RPMI8226 (cell line): ENCODE measurements at regions not wholly inside any gene's neighbourhood (a gene's known extent, or its start where the extent isn't known, plus 50 kb on each side); places are given as distances from the start of the nearest gene placed in this dataset.
"Not testable (repeated sequence)": the region's sequence is repeated elsewhere in the genome, so short reads cannot be mapped to it uniquely, and the experiment has no call there.

Experiments used
- DNase-seq: peaks from one replicate; pipeline ENCODE4 v3.0.0-alpha.2; 2015

DNA sequence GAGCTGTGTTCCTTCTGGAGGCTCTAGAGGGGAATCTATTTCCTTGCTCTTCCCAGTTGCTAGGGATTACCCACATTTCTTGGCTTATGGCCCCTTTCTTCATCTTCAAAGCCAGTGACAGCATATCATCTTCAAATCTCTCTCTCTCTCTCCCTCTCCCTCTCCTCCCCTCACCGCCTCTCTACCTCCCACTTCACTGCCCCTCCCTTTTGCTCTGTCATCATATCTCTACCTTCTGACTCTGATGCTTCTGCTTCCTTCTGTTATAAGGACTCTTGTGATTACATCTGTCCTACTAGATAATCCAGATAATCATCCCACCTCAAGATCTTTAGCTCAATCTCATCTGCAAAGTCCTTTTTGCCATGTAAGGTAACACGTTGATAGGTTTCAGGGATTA is 93.1 kb upstream of the TEX13D start:
- no peak for DNase-seq

DNA sequence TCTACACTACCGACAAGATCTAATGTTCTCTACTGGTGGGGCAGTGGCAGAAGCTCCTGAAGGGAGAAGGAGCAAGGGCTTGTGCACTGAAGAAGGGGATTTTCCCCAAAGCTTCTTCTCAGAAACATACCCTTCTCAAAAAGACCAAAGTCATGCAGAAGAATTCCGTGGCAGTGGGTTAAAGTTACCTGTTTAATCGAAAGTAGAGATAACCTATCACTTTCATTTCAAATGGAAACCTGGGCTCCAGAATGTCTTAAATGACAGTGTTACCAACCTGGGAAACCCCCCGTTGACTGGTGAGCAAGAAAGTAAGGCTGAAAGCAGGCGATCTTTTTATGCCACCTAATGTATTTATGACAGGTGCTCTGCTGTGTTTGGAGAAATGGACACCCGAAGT is 92.5 kb upstream of the TEX13D start:
- no peak for DNase-seq

DNA sequence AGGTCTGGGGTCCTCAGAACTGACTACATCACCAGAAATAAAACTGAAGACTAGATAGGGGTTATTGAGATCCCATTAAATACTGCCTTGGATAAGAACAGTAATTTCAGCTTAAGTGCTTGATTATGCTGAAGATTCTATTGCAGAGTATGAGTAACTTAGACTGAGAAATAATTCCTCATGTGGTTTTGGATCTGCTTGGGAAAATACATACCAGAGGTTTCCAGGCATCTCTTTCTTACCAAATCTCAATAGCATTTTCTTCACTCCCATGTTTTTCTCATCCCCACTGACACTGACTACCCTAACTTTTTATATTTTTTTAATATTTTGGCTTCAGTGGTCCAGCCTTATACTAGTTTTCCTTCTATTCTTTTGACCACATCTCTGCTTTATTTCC is 92.0 kb upstream of the TEX13D start:
- DNase-seq, result no peak

DNA sequence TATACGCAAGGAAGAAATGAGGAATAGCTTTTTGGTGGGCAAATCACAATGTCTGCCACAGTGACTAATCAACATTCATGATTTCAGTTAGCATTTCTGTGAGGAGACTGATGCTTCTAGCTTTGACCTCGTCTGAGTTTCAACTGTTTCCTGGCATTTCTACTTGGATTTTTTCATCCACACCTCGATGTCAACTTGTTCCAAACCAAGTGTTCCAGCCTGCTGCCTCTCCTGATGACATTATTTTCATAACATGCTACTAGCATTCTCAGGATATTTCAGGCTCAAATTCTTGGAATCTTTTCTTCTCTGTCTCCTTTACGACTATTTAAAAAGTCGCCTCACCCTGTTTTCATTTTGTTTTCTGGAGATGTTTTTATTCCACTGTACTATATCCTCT is 90.3 kb upstream of the TEX13D start:
- no peak for DNase-seq

DNA sequence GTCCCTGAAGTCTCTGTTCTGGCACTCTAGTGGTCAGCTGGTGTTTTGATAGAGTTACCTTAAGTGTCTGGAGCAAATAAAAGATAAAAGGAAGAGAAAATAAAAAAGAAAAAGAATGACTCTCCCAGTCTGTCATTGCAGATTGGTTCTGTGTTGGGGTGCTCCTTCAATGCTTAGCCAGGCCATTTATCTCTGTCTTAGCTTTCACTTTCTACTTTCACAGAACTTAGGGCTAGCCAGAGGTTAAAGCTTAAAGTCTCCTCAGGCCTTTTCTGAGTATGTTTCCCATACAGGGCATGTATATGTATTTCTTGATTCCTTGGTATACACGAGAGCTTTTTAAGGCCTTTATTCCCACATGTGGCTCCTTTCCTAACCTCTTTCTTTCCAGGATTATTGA is 83.1 kb upstream of the TEX13D start:
- DNase-seq, result no peak

DNA sequence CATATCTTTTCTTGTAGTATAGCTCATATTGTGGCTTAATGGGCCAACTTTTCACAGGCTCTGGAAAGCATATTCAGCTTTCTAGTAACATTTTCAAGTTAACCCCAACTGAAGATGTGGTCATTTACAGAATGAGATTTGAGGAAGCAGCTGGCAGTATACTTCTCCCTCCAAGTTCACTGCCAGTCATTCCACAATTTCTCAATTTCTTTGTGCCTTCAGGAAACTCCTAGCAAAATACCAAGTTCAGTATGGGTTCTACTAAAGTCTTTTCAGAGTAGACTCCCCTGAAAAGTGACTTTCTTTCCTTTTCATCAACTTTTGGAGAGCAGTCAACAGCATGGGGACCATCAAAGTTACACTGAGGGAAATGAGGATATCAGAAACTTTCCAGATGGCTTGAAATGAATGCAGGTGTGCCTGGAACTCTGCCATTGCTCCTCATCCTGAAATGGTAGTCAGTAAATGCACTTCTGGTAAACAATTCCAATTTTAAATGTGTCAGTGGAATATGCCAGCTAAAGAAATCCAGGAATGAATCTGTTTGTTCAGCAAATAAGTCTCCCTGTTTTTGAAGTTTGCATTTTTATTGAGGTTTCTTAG is 81.5 kb upstream of the TEX13D start:
- DNase-seq, result no peak

DNA sequence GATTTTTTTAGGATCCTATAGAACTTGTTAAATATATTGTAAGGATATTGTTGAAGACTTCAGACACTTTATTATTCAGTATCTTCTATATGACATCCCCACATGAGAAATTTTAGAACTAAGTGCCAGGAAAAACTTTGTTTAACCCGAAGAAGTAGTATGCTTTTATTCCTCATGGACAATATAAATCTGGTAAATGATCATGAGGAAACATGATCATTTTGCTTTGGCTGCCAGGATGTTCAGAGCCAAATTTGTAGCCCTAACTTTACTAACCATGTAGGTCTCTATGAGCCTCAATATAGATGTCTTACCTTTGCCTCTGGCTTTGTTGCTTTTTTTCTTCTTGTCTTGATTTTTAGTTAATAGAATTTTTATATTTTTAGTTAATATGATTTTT is 77.8 kb upstream of the TEX13D start:
- DNase-seq, result no peak

DNA sequence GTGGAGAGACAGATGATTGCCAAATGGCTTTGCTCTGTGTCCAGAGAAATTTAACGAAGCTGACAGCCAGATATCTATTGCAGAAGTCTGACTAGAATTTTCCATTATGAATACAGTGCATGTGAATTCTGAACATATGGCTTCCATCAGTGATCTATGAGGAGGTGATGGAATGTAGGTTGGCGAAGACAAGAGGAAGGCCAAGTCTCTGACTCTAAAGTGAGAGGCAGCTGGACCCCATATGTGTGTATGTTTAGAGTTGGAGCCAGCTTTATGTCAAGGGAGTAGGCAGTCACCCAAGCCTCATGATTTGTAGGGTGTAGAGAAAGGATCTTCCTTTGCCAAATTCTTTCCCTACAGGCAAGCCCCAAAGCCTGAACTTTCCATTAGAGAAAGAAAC is 76.2 kb upstream of the TEX13D start:
- DNase-seq, result no peak

DNA sequence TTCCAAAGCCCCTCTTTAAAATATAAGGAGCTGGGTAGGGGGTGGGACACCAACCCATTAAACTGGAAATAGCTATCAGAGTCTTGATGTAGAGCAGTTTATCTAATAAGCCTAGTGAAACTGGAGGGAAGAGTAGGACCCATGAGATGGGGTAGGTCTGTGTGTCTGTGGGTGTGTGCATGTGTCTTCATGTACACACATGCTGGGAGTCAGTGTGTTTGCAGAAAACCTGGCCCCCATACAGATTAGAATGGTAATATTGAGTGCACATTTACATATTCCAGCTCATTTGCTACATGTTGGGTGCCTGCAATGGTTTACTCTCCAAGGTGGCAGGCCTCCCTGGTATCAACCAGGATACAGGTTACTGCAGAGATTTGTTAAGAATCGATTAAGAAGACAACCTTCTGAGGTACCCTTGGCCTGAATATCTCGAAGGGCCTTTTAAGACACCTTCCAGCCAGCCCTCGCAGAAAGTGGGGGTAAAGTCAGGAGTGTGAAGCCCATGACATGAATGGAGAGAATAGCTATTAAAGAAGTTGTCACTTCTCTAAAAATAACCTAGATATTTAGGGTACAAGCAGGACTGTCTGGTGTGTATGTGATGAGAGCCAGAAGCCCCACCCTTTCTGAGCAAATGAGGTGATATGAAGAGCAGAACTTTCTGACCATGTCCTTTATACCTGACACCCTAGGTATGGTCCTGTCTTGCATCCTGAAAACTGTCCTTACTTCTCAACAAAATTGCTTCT is 75.7 kb upstream of the TEX13D start:
- DNase-seq, result no peak

DNA sequence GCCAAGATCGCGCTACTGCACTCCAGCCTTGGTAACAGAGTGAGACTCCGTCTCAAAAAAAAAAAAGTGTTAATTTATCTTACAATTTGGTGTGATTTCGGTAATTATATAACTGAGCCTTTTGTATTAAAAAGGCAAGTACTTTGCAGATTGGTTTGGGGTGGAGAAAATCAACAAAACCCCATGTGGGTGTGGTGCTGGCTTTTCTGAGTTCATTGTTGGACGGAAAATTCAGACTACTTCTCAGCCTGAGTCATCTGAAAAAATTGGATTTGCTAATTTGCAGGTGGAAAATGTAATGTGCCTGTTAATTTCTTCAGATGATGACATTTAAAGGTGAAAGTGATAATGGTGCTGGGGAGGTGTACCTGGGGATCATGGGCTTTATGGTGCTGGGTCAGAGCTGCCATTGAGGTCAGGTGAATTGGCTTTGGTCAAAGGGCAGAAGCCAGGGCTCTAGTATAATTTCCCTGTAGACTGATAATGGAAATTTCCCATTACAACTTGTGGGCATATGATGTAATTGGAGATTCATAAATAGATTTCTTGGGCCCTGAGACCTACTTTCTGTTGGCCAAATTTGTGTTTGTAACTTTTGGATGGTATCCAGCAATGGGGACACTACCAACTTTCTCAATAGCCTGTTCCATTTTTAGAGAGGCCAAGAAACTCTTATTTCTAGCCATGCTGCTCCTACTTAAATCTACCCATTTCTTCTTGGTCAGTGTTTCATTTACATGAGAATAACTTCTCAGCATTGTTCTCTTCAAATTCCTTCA is 74.3 kb upstream of the TEX13D start:
- DNase-seq, result no peak

DNA sequence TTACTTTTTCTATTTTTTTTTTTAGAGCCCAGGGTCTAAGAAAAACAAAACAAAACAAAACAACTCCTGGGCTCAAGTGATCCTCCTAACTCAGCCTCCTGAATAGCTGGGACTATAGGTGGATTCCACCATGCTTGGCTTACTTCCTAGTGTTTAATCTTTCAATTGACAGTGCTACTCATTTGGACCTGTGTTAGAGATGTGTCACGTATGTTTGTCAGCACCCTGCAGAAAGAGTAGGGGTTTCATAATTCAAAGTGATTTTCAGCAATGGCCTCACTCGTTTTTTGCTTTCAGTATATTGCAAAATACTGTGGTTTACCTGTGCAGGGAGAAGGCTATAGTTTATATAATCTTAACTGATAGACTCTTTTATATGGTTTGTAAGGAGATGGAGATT is 71.6 kb upstream of the TEX13D start:
- no peak for DNase-seq

DNA sequence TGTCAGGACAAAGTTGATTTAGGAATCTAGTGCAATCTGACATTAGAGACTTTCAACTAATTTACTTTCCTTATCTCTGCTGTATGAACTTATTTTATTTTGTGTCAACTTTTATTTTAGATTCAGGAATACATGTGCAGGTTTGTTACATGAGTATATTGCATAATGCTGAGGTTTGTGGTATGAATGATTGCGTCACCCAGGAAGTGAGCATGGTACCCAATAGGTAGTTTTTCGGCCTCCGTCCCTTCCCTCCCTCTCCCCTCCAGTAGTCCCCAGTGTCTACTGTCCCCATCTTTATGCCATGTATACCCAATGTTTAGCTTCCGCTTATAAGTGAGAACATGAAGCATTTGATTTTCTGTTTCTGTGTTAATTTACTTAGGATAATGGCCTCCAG is 68.7 kb upstream of the TEX13D start:
- DNase-seq, result no peak

DNA sequence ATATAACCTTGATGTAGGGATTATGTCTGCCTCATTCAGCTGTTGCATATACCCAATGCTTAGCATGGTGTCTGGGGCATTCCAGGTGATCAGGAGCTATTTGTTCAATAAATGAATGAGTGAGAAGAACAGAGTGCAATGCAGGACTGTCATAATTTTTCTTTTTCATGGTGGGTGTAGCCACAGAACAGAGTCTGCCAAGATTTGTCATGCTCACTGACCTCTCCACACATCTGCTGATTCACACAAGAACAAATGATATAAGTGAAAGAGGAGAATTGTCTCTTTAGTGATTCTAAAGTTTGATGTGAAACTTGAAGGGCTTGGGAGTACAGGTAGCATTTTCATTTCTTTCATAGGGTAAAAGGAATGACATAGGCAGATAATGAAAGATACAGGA is 64.4 kb upstream of the TEX13D start:
- no peak for DNase-seq

DNA sequence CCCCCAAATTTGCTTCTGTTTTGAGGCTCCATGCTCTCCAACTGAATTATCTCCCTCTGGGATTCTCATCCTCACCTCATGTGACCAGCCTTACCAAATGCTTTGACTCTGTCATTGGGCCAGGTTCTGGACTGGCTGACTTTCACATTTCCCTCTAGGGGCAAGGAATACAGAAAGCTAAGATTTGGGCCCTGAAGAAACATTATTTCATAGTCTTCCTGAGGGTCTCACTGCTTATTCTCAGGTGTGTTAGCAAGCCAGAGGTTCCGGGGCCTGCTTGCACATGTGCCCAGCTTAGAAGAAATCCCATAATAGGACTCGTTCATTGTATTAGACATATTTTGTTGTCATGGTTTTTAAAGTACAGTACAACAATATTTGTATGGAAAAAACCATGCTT is 62.6 kb upstream of the TEX13D start:
- no peak for DNase-seq

DNA sequence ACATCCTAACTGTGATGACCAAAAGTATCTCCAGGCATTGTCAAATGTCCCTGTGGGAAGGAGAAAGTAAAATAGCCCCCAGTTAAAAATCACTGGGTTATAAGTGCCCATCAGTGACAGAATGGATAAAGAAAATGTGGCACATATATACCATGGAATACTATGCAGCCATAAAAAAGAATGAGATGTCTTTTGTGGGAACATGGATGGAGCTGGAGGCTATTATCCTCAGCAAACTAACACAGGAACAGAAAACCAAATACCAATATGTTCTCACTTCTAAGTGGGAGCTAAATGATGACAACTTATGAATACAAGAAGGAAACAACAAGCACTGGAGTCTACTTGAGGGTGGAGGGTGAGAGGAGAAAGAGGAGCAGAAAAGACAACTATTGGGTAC is 60.9 kb upstream of the TEX13D start:
- not testable (repeated sequence) for DNase-seq

DNA sequence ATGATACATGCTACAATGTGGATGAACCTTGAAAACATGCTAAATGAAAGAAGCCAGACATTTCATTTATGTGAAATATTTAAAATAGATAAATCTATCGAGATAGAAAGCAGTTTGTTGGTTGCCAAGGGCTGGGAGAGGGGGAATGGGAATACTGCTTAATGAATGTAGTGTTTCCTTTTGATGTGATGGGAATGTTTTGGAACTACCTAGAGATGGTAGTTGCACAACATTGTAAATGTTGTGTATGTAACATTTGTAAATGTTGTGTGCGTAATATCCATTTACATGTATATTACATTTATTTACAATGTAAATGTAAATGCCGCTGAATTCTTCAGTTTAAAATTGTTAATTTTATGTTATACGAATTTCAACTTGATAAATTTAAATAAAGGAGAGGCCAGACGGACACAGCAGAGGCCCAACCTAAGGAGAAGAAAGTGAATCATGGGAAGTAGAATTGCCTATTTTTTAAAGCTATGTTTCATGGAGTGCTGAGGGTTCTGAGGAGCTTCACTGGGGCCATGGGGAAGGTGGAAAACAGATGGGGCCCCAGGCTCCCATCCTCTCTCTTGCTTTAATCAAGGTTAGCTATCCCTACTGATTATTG is 60.0 kb upstream of the TEX13D start:
- DNase-seq, result no peak

DNA sequence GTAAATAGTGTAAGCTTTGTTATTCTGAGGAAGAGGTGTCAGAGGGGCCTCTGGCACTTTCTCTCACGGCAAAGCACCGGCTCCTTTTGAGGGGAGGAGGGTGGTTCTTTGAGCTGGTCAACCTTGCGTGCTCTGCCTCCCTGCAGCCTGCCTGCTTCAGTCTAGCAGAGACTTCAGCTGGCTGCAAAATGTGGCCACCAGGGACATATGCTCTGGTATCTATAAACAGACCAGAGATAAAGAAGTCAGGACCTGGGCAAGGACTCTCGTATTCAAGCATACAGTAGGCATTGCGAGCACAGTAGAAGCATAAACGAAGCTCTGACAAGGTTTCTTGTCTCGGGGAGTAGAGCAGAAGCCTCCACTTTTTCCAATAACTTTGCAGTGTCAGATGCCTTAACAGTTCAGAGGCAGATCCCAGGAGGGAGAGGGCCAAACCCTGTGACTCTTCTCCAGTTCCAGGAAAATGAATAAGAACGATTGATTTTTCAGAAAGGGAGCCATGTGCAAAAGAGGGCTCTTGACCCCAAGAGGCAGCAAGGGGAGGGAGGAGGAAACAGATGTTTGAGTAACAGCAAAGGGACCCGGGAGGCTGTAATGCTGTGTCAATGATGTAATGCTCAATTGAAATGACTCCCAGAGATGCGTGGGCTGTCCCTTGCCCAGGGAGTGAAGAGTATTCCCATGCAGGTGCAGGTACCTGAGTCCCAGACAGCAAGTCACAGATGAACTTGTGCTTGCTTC is 57.9 kb upstream of the TEX13D start:
- DNase-seq, result no peak

DNA sequence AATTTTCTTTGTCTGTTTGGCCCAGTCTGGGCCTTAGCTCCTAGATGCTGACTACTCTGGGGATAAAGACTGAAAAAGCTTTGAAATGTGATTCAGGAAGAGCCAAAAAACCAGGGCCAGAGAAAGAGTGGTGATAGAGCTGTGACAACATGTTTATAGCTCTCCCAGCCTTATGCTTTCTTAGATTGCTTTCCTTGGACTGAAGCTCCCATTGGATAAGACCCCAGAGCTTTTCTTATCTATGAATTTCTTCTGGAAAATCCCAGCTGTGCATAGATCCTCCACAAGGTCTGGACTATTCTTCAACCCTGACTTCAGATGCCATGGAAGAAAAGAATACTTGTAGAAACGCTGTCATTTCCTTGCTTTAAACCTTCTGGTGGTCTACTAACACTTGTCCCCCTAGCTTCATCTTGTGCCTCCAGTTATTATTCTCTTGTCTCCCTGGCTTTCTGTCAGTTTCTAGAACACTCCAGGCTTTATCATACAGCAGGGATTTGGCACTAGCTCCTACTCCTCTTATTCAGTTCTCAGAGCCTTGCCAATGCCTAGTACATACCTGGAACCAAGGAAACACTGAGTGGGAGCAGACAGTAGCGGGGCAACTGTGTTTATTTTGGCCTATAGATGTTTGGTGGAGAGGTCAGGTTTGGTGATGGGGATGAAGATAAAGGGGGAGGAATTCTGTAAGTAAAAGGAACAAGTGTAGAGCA is 57.1 kb upstream of the TEX13D start:
- DNase-seq, result no peak

DNA sequence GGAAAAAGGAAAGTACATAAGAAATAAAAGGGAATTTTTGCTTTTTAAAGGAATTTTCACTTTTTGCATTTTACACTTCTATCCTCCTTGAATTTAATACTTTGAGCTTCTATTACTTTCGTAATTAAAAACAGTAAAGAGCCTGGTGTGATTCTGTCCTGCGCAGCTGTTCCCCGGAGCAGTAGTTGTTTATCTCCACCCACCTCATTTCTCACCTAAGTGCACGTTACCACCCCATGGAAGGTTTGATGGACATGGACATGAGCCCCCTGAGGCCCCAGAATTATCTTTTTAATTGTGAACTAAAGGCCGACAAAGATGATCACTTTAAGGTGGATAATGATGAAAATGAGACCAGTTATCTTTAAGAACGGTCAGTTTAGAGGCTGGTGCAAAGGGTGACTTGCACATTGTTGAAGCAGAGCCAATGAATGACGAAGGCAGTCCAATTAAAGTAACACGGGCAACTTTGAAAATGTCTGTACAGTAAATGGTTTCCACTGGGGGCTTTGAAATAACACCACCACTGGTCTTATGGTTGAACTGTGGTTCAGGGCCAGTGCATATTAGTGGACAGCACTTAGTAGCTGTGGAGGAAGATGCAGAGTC is 52.1 kb upstream of the TEX13D start:
- no peak for DNase-seq

DNA sequence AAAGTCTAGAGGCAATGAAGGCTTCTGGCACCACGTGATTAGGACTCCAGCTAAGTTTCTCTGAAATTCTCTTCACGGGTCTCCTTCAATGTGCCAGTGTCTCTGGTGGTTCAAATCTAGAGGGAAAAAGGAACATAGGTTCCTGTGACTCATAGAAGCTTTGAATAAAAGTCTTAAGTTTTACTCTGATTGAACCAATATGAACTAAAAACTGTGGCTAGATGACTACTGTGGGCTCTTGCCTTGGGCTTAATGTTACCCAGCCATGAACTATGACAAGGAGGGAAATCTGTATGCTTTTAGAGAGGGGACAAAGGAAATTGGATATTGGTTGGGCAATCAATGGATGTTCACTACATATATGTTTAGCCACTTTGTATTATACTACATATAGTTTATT is 49.9 kb upstream of the TEX13D start:
- DNase-seq, result no peak
